Sciatic nerve (tissue), 2 donors: ENCODE measurements at regions not wholly inside any gene's neighbourhood (a gene's known extent, or its start where the extent isn't known, plus 50 kb on each side); places are given as distances from the start of the nearest gene placed in this dataset.
"Not testable (repeated sequence)": the region's sequence is repeated elsewhere in the genome, so short reads cannot be mapped to it uniquely, and the experiment has no call there.

Experiments
- ATAC-seq: fragments of 200-7000 bp; cut with Tn5 transposase; one replicate; pipeline ENCODE4 v1.9.1; 2020; ENCODE audit warnings: mild to moderate bottlenecking, moderate library complexity
- DNase-seq: peaks from one replicate; pipeline ENCODE4 v3.0.0-alpha.2; 2020; ENCODE audit warnings: low spot score
- intact Hi-C: fragments of 100-400 bp; cut with DNase I; formaldehyde crosslinking; loops from one replicate; pipeline ENCODE4 v1.14.2; 2022
- donor health status: DM: no; HTN: no; CAD: no.
- donor health status: DM: no; HTN: no; CAD: no.

DNA sequence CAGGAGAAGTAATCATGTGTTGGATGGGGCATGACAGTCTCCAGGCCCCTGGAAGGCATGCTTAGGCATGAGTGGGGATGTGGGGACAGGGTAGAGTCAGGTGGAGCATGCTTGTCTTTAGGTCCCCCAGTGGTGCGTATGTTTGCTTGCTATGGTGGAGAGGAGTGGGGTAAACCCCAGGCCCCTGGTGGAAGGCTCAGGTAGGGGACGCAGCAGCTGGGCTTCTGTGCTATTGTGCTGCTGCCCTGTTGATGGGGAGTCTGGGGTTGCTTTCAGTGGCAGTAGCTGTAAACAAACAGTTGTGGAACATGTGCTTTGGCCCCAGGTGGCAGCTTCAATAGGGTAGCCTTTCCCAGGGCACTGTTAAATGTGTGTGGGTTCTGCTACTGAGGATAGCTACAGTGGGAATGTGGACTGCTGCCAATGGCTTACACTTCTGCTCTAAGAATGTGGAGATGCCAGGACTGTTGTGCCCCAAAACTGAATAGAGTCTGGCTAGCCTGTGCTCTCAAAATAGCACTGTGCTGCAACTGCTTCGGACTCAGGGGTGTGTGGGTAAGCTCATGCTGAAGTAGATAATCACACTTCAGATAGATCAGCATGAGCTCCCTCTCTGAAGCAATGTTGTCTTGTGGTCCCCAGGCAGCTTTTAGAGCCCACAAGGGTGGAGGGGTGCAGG is 1257.3 kb downstream of the DIAPH3 start:
- ATAC-seq: no peak
- intact Hi-C loops: no loop called here
- DNase-seq: no peak

DNA sequence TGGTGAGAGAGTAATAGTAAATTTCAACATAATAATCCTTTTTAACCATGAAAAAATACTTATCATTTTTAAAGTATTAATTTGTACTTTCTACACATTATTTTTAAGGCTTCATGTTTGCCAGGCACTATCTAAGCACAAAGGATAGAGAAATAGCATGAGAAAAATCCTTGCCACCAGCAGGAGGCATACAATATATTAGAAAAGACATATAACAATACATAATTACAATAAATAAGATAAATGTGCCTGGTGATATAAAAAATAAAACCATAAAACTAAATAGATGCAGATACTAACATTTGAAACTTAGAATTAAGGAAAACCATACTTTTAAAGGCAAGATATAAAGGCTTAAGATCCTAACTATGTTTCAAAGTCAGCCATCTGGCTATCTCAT is 1256.4 kb downstream of the DIAPH3 start:
- intact Hi-C loops: no loop called here
- DNase-seq (no peak), ATAC-seq (no peak)

DNA sequence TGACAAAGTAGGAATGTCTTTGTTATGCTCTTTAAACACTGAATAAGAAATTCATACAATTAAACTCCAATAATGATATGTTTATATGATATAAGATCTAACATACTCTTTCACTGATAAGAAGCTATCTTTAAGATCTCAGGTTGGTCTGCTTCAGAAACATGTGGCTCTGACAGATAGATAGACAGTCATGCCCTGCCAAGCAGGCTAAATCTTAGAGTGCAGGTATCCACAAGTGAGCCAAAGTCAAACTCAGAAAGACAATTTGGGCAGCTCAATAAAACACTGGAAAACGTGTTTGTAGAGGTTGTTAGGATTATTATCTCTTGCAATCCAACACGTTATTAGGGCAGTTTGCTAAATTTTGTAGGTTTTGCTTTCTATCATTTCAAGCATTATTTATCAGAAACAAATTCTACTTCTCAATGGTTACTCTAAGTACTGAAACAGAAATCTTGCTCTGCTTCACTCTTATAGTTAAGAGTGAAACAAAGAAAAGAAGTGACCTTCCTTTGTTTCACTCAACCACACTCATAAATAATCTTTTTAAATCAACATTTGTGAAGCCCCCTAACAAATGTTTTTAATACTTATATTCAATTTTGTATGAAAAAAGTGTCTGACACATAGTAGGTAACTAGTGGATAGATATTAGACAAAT is 1255.6 kb downstream of the DIAPH3 start:
- no peak for DNase-seq
- intact Hi-C loops: no loop called here
- no peak for ATAC-seq

DNA sequence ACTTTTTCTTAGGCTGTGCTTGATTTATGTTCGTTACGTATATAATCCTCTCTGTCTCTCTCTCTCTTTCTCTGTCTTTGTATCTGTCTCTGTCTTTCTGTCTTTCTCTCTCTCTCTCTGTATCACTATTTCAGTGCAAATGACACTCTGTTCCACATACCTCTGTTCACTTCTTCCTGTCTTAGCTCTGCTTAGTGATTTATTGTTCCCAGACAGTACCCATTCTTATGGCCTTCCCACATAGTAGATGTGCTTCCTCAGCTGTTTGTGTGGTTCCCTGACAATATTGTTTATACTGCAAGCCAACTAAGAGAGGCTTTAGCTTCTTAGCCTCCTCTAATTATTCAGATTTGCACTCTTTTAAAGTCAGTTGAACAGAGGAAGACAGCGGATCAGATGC is 1244.2 kb downstream of the DIAPH3 start:
- intact Hi-C loops: no loop called here
- ATAC-seq (no peak), DNase-seq (no peak)

DNA sequence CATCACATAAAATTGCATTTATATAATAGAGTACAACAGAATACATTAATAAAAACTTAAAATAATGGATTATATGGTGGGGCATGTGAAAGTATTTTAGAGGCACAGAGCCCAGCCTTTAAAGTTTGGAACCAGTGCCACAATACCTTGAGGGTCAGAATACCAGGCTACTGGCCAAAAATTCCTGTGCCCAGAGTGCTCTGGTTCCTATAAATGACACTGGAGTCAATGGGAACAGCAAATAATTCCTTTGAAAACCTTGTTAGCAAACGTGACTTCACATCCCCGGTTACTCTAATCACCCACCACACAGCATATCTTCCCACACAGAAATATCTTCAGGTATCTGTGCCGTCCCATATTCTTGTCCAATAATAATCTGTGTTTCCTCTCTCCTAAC is 1242.6 kb downstream of the DIAPH3 start:
- ATAC-seq (no peak), DNase-seq (no peak)
- intact Hi-C loops: no loop called here

DNA sequence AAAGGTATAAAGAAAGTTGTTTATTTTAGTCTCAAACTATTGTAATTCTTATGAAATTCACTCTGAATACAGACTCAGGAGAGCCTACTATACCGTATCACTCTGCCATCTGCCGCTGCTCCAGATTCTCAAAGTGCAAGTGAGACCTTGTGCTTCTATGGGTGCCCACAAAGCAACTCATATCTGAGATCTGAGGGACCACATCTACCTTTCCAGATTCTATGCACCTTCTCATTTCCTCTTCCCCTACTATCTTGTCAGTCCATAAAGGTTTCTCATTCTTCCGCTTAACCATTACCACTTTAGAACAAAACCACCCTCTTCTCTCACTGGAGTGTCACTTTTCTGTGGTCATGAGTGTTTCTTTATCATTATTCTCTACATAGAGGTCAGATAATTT is 1236.9 kb downstream of the DIAPH3 start:
- DNase-seq (no peak), ATAC-seq (no peak)
- intact Hi-C loops: no loop called here

DNA sequence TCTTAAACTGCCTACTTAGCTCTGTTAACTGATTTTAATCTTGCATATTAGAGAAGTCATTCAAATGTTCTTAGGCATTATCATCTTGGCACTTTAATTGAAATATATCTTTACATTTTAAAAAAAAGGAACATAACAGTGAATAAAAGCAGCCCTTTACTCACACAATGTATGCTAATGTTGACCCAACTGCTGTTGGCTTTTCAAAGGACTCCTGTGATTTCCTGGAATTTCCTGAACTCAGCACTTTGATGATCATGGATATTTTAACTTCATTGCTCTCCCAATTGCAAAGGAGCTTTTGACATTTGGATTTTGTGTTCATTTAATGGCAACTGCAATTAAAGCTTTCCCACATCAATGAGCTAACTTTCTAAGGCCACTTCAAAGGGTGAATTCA is 1230.3 kb downstream of the DIAPH3 start:
- intact Hi-C loops: no loop called here

DNA sequence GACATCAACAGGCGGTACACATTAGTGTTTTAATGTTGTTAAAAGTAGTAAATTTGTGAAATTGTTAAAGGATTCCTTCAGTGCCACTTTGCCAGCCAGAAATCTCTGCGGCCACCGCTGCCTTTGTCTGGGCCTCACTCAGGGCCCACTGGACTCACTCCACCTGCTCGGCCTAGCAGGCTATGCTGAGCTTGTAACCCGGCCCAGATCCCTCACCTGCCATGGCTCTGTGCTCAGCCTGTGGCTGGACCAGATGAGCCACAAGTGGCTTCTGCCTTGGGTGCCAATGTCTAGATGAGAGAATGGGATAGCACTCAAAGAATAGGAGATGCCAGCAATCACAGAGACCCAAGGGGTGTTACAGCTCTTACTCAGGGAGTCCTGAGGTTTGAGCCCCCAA is 1228.0 kb downstream of the DIAPH3 start:
- intact Hi-C loops: no loop called here
- DNase-seq: no peak
- no peak for ATAC-seq

More for the DNA sequence above, 1230.3 kb downstream of the DIAPH3 start:
- DNase-seq: no peak
- ATAC-seq: no peak

DNA sequence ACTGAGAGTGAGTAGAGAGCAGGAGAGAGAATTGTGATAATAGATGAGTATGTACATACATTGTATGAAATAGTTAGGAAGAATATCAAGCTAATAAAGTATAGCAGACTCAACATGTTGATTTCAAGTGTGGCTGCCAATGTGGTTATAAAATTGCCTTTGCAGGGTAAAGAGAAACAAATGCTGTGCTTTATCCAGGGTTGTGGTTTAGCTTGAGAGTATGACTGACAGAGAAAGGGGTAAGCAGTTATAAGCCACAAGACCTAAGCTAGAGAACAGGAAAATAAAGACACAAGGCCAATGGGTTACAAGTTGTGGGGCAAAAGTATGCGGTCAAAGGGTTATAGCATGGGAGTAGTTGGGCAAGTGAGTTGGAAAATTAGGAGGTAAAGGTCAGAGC is 1217.5 kb downstream of the DIAPH3 start:
- ATAC-seq (no peak), DNase-seq (no peak)
- intact Hi-C loops: no loop called here

DNA sequence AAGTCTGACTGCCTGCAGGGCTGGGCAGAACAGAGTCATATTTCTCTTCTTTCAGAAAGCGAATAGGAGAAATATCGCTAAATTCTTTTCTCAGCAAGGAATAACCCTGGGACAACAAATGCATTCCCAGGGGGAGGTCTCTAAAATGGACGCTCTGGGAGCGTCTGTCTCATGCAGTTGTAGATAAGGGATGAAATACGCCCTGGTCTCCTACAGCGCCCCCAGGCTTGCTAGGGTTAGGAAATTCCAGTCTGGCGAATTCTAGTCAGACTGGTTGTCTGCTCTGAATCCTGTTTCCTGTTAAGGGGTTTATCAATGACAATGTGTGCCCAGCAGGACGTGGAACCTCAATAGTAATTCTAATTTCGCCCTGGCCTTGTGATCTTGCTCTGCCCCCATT is 1214.1 kb downstream of the DIAPH3 start:
- no peak for DNase-seq

DNA sequence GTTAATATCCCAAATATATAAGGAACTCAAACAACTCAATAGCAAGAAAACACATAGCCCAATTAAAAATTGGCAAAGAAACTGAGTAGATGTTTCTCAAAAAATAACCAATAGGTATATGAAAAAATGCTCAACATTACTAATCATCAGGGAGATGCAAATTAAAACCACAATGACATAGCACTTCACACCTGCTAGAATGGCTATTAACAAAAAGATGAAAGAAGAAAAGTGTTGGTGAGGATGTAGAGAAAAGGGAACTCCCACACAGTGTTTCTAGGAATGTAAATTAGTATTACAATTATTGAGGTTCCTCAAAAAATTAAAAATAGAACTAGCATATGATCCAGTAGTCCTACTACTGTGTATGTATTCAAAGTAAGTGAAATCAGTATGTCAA is 1212.8 kb downstream of the DIAPH3 start:
- intact Hi-C loops: no loop called here
- no peak for DNase-seq
- ATAC-seq: no peak

More for the DNA sequence above, 1214.1 kb downstream of the DIAPH3 start:
- no peak for ATAC-seq
- intact Hi-C loops: no loop called here

DNA sequence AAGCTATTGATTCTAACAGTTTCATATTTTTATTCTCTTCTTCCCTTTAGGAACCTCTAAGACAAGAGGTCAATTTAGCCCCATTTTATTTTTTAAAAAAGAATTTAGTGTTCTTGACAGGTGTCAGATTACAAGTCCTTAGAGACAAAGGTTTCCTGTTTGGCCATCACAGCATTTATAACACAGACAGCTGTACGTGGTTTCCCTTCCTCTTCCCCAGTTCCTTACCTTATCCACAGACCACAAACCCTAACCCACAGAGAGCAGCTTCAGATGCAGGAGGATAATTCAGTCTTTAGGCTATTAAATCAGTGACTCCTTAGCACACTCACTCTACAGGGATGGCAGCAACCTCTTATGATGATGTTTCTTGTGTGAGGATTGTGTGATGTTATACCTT is 1210.1 kb downstream of the DIAPH3 start:
- ATAC-seq: no peak
- intact Hi-C loops: no loop called here

DNA sequence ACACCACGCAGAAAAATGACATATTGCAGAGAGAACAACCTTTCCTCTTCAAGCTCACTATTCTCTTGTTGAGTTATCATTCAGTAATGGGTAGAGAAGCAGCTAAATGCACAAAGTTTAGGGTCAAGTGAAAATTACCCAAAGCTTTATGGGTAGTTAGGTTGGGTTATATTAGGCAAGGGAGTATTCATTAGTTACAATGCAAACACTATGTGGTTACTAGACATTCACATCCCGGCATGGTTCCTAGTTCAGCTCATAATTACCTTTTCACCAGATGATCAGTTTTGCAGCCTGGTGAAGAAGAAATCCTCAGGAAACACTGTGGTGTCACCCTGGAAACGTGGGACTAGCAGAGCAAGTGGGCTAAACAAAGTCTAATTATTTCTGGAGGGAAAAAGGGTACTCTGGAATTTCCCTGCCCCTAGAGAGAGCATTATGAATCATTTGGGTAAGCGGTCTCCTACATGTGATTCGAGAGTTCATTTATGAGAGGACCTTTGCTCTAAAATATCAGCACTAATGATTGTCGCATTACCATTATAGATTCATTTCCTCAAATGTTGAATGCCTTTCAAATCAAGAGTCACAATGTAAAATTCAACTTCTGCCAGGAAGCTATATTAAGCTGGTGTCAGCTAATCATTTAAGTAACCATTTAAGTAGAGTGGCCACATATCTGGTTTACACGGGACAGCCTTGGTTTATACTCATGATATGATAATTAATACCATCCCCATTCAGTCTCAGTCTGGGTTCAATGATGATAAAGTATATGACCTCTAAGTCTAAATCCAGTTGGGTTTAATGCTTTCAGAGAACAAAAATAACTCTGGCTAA is 1208.0 kb downstream of the DIAPH3 start:
- intact Hi-C loops: no loop called here

More for the DNA sequence above, 1210.1 kb downstream of the DIAPH3 start:
- no peak for DNase-seq

DNA sequence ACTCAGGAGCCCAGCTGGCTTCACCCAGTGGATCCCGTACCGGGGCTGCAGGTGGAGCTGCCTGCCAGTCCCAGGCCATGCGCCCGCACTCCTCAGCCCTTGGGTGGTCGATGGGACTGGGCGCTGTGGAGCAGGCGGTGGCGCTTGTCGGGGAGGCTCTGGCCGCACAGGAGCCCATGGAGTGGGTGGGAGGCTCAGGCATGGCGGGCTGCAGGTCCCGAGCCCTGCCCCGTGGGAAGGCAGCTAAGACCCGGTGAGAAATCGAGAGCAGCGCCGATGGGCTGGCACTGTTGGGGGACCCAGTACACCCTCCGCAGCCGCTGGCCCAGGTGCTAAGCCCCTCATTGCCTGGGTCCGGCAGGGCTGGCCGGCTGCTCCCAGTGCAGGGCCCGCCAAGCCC is 1205.6 kb downstream of the DIAPH3 start:
- intact Hi-C loops, DNase-seq, ATAC-seq: not testable (repeated sequence)

More for the DNA sequence above, 1208.0 kb downstream of the DIAPH3 start:
- ATAC-seq (no peak), DNase-seq (no peak)

DNA sequence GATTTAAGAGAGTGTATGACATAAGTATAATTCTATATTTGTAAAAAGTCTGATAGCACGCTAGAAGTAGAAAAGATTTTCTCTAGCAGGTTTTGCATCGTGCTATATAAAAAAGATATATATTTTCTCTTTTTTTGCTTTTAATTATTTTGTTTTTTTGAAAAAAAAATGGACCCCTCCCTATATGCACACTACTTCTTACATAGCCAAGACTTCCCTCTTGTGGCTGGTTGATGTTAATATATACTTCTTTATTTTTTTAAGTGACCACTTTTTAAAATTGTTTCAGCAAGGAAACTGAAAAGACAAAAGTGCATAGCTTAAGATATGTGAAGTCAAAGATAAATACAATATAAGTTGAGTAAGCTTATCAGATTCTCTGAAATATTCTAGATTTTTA is 1202.8 kb downstream of the DIAPH3 start:
- intact Hi-C loops: no loop called here
- no peak for DNase-seq
- ATAC-seq: no peak

DNA sequence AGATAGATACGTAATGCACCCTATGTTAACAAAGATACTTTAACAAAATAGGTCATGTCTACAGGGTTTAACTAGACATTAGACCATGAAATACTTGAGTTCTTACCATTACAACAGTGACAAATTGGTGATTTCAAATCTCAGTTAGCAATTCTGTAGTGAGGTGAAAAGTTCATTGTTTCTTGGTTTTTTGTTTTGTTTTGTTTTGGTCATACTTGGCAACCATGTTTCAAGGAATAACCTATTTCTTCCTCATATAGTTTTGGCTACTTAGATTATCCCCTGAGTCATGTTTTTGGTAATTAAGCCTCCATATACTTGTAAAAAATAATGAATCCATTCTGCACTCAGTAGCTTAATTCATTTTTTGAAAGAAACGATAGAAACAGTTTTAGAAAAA is 1200.4 kb downstream of the DIAPH3 start:
- intact Hi-C loops: no loop called here

DNA sequence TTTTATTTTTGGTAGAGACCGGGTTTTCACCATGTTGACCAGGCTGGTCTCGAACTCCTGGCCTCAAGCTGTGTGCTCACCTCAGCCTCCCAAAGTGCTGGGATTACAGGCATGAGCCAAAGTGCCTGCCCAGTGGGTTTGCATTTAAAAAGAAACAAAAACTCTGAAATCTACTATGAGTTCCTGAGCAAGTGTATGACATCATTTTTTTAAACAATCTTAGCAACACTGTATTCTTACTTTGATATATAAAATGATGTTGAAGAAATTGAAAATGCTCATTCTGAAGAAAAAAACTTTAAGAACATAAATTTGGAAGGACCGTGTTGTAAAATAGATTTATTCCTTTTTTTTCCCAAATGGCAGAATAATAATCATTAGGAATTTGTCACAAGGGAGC is 1199.7 kb downstream of the DIAPH3 start:
- no peak for ATAC-seq
- DNase-seq: no peak
- intact Hi-C loops: no loop called here

More for the DNA sequence above, 1200.4 kb downstream of the DIAPH3 start:
- no peak for ATAC-seq
- DNase-seq: no peak

DNA sequence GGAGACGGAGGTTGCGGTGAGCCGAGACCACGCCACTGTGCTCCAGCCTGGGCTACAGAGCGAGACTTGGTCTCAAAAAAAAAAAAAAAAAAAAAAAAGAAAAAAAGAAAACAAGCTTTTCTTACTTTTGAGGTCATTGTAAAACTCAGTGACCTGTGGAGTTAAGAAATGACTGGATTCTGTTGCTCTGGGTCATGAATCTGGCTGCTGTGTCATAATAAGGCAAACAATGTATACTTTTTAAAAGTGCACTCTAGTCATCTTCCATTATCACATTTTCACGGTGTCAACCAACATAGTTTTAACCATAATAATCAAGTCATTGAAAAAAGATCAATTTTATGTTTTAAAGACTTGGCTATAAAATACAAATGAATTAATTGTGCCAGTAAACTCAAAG is 1186.6 kb downstream of the DIAPH3 start:
- DNase-seq (no peak), ATAC-seq (no peak)
- intact Hi-C loops: no loop called here

DNA sequence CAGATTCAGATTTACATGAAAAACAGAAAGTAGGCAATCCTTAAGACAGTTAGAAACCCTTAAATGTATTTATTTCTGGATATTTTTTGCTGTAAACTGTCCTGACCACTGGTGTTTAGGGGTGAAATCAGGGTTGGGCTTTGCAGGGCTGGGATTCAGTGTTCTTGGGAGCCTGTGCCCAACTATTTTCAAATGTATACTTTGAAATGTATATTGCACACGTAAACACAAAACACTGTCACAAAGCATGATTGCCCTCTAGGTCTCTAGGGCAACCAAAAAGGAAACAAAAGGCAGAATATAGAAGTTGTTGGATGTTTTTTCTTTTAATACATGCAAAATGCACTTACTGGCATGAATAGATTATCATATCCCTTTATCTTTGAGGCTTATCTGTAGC is 1185.4 kb downstream of the DIAPH3 start:
- DNase-seq: no peak
- no peak for ATAC-seq
- intact Hi-C loops: no loop called here

DNA sequence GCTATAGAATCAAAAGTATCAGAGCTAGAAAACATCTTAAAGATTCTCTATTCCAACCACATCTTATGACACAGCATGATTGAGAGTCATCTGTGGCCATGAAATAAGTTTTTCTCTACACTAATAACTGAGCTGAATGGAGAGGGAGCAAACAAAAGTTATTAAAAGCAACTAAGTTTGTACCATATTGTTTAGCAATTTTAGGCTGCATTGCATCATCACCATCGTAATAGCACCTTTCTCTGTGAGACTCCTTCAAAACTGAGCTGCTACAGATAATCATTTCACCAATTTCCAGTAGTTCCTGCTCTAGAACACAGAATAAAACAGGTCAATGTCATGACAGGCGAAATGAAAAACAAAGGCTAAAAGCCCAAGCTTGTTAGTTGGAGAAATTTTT is 1183.9 kb downstream of the DIAPH3 start:
- ATAC-seq (no peak), DNase-seq (no peak)
- intact Hi-C loops: no loop called here
